Mucosa of rectum (tissue), 2 donors: ENCODE measurements at regions not wholly inside any gene's neighbourhood (a gene's known extent, or its start where the extent isn't known, plus 50 kb on each side); places are given as distances from the start of the nearest gene placed in this dataset.

Experiments
- H3K27ac ChIP-seq, 2 donors: one replicate each; pipeline ENCODE4 v1.7.0; 2013; ENCODE audit warnings: inconsistent platforms in 2 of 2, low read depth in 2 of 2, low read length in 2 of 2
- H3K27me3 ChIP-seq, 2 donors: one replicate each; pipeline ENCODE4 v1.7.0; 2013; ENCODE audit warnings: low read length in 2 of 2; ENCODE audit not compliant: control insufficient read depth in 2 of 2, insufficient read depth in 2 of 2
- H3K36me3 ChIP-seq, 2 donors: one replicate each; pipeline ENCODE4 v1.7.0; 2013; ENCODE audit warnings: low read length in 2 of 2; ENCODE audit not compliant: control insufficient read depth in 2 of 2, insufficient read depth in 2 of 2
- H3K4me1 ChIP-seq, 2 donors: one replicate each; pipeline ENCODE4 v1.7.0; 2013; ENCODE audit warnings: low read length in 2 of 2, mild to moderate bottlenecking in 1 of 2; ENCODE audit not compliant: control insufficient read depth in 2 of 2, insufficient read depth in 2 of 2
- H3K4me3 ChIP-seq, 2 donors: one replicate each; pipeline ENCODE4 v1.7.0; 2013; ENCODE audit warnings: low read length in 2 of 2
- H3K9ac ChIP-seq, 2 donors: one replicate each; pipeline ENCODE4 v1.7.0; 2013; ENCODE audit warnings: low read length in 2 of 2, low read depth in 1 of 2, mild to moderate bottlenecking in 1 of 2
- H3K9me3 ChIP-seq, 2 donors: one replicate each; pipeline ENCODE4 v1.7.0; 2013; ENCODE audit warnings: low read length in 2 of 2; ENCODE audit not compliant: control insufficient read depth in 2 of 2
- donor health status: healthy.
- donor health status: Normal muscosa, but diverticular disease.

GRCh38 chr16:35748621-35749252, 2289.3 kb downstream of the TP53TG3F start:
- no peak overlapping the region for H3K9ac ChIP-seq
- peaks cover 0 to 2% of the 10 kb centered on the region in 2 donors for H3K9me3 ChIP-seq
- H3K27ac ChIP-seq: no peak overlapping the region
- H3K27me3 ChIP-seq: no peaks in the 10 kb centered on the region
- no peaks in the 10 kb centered on the region for H3K36me3 ChIP-seq
- no peak overlapping the region for H3K4me3 ChIP-seq
- no peaks in the 10 kb centered on the region for H3K4me1 ChIP-seq

- H3K9ac ChIP-seq: no peak overlapping the region
- H3K27me3 ChIP-seq: no peaks in the 10 kb centered on the region
- peaks cover 0 to 2% of the 10 kb centered on the region in 2 donors for H3K9me3 ChIP-seq
- no peak overlapping the region for H3K4me3 ChIP-seq
- no peaks in the 10 kb centered on the region for H3K4me1 ChIP-seq
- H3K36me3 ChIP-seq: no peaks in the 10 kb centered on the region
- H3K27ac ChIP-seq: no peak overlapping the region
Measured at GRCh38 chr16:35749253-35750141, 2290.1 kb downstream of the TP53TG3F start.

- Histone ChIP-seq H3K4me1 (no peaks in the 10 kb centered on the region), H3K27me3 (no peaks in the 10 kb centered on the region), H3K9ac (no peak overlapping the region), H3K4me3 (no peak overlapping the region), H3K27ac (no peak overlapping the region), H3K36me3 (no peaks in the 10 kb centered on the region), H3K9me3 (peaks cover 0 to 2% of the 10 kb centered on the region in 2 donors)
Measured at GRCh38 chr16:35750157-35750689, 2290.8 kb downstream of the TP53TG3F start.

GRCh38 chr16:35750701-35751104, 2291.3 kb downstream of the TP53TG3F start:
- Histone ChIP-seq H3K27ac (no peak overlapping the region), H3K27me3 (no peaks in the 10 kb centered on the region), H3K9ac (no peak overlapping the region), H3K4me1 (no peaks in the 10 kb centered on the region), H3K36me3 (no peaks in the 10 kb centered on the region), H3K9me3 (peaks cover 0 to 2% of the 10 kb centered on the region in 2 donors), H3K4me3 (no peak overlapping the region)

GRCh38 chr16:35751191-35751941, 2292.0 kb downstream of the TP53TG3F start:
- no peak overlapping the region for H3K9ac ChIP-seq
- no peak overlapping the region for H3K27ac ChIP-seq
- H3K36me3 ChIP-seq: no peaks in the 10 kb centered on the region
- no peak overlapping the region for H3K4me3 ChIP-seq
- no peaks in the 10 kb centered on the region for H3K27me3 ChIP-seq
- H3K4me1 ChIP-seq: no peaks in the 10 kb centered on the region
- peaks cover 0 to 2% of the 10 kb centered on the region in 2 donors for H3K9me3 ChIP-seq

GRCh38 chr16:35752012-35752772, 2292.8 kb downstream of the TP53TG3F start:
- H3K9ac ChIP-seq: no peak overlapping the region
- no peaks in the 10 kb centered on the region for H3K4me1 ChIP-seq
- no peaks in the 10 kb centered on the region for H3K36me3 ChIP-seq
- no peak overlapping the region for H3K27ac ChIP-seq
- no peaks in the 10 kb centered on the region for H3K27me3 ChIP-seq
- H3K9me3 ChIP-seq: peaks cover 0 to 2% of the 10 kb centered on the region in 2 donors
- no peak overlapping the region for H3K4me3 ChIP-seq

- H3K4me1 ChIP-seq: no peaks in the 10 kb centered on the region
- no peak overlapping the region for H3K9ac ChIP-seq
- no peaks in the 10 kb centered on the region for H3K36me3 ChIP-seq
- H3K27ac ChIP-seq: no peak overlapping the region
- H3K27me3 ChIP-seq: no peaks in the 10 kb centered on the region
- no peak overlapping the region for H3K4me3 ChIP-seq
- peaks cover 0 to 2% of the 10 kb centered on the region in 2 donors for H3K9me3 ChIP-seq
Measured at GRCh38 chr16:35752773-35753558, 2293.6 kb downstream of the TP53TG3F start.

GRCh38 chr16:35753559-35754390, 2294.4 kb downstream of the TP53TG3F start:
- H3K9ac ChIP-seq: no peak overlapping the region

More at GRCh38 chr16:35753559-35754390, 2294.4 kb downstream of the TP53TG3F start:
- Histone ChIP-seq H3K4me1 (no peaks in the 10 kb centered on the region), H3K27me3 (no peaks in the 10 kb centered on the region), H3K36me3 (no peaks in the 10 kb centered on the region), H3K9me3 (peaks cover 0 to 2% of the 10 kb centered on the region in 2 donors), H3K27ac (no peak overlapping the region), H3K4me3 (no peak overlapping the region)
